HCT116 (cell line): ENCODE measurements at regions not wholly inside any gene's neighbourhood (a gene's known extent, or its start where the extent isn't known, plus 50 kb on each side); places are given as distances from the start of the nearest gene placed in this dataset.

Source experiments
- ATAC-seq: fragments of 200-7000 bp; cut with Tn5 transposase; 2 replicates; pipeline ENCODE4 v1.9.1; 2020; ENCODE audit warnings: mild to moderate bottlenecking, moderate library complexity
- BruUV-seq: library from RNA; stranded (reverse); fragments of 400-500 nt; replicated peaks from 2 replicates; lab custom pipeline; 2021; lab: Mats Ljungman, UMichigan
- CTCF ChIA-PET: fragments of 300-600 bp; sonication (Branson Sonifier 250); formaldehyde crosslinking; loops from one replicate; lab custom pipeline; 2021; ENCODE audit warnings: antibody characterized with exemption; lab: Charles Lee
- POLR2A ChIA-PET: fragments of 300-600, 350-600 bp; sonication (Branson Sonifier 250); formaldehyde crosslinking; loops from one replicate; lab custom pipeline; 2021; ENCODE audit warnings: antibody characterized with exemption; lab: Charles Lee
- RAD21 ChIA-PET, 2 experiments: fragments of 300-600 bp; sonication (Branson Sonifier 250); formaldehyde crosslinking; loops; one replicate each; lab custom pipeline; 2023; ENCODE audit warnings: low total read pairs in 2 of 2; ENCODE audit not compliant: uncharacterized antibody in 2 of 2, unreplicated experiment in 2 of 2, low non-redundant PET in 1 of 2; lab: Charles Lee
- DNase-seq: peaks from one replicate; pipeline ENCODE4 v3.0.0-alpha.2; 2010; ENCODE audit warnings: low read depth, low spot score
- H2AFZ ChIP-seq: fragments of 200-600 bp; shearing (Covaris generic), sonication (generic); 2 replicates; pipeline ENCODE4 v1.6.1; 2017; ENCODE audit warnings: low read depth, mixed run types, mixed read lengths, antibody characterized with exemption, low read length; ENCODE audit not compliant: poor library complexity, severe bottlenecking
- H3K27ac ChIP-seq: 2 replicates; pipeline ENCODE4 v1.5.1; 2012; ENCODE audit warnings: low read depth, low read length
- H3K27me3 ChIP-seq: fragments of 200-600 bp; sonication (generic); 2 replicates; pipeline ENCODE4 v1.6.1; 2016; ENCODE audit warnings: mixed run types, low read length, mixed read lengths; ENCODE audit not compliant: insufficient read depth
- H3K36me3 ChIP-seq, 2 experiments: fragments of 200-500 bp in 1 of 2; fragments of 200-600 bp in 1 of 2; sonication (Bioruptor generic) in 1 of 2; sonication (generic) in 1 of 2; 2 replicates each; pipeline versions ENCODE4 v1.5.1 to v1.6.1; 2014 to 2016; ENCODE audit warnings: low read length in 2 of 2, inconsistent platforms in 1 of 2, mixed read lengths in 1 of 2, mixed run types in 1 of 2; ENCODE audit not compliant: insufficient read depth in 2 of 2, control insufficient read depth in 1 of 2
- H3K4me1 ChIP-seq, 2 experiments: fragments of 200-600 bp in 1 of 2; sonication (generic) in 1 of 2; 2 replicates each; pipeline versions ENCODE4 v1.5.1 to v1.6.1; 2012 to 2017; ENCODE audit warnings: low read length in 2 of 2, inconsistent platforms in 1 of 2, mild to moderate bottlenecking in 1 of 2, mixed read lengths in 1 of 2, mixed run types in 1 of 2, moderate library complexity in 1 of 2; ENCODE audit not compliant: insufficient read depth in 2 of 2, control insufficient read depth in 1 of 2
- H3K4me2 ChIP-seq: fragments of 200-600 bp; sonication (generic); 2 replicates; pipeline ENCODE4 v1.6.1; 2017; ENCODE audit warnings: mixed run types, low read length, mixed read lengths
- H3K4me3 ChIP-seq, 2 experiments: fragments of 200-600 bp in 1 of 2; sonication (generic) in 1 of 2; replicated peaks in 1 of 2; 2 replicates each; pipeline ENCODE4 v1.5.1; 2011 to 2016; ENCODE audit warnings: low read length in 2 of 2, control low read depth in 1 of 2, low read depth in 1 of 2, mild to moderate bottlenecking in 1 of 2, mixed read lengths in 1 of 2, mixed run types in 1 of 2
- H3K79me2 ChIP-seq: fragments of 200-600 bp; sonication (generic); 2 replicates; pipeline ENCODE4 v1.6.1; 2017; ENCODE audit warnings: mild to moderate bottlenecking, mixed run types, low read length, moderate library complexity, mixed read lengths; ENCODE audit not compliant: insufficient read depth
- H3K9ac ChIP-seq: fragments of 200-600 bp; sonication (generic); 2 replicates; pipeline ENCODE4 v1.6.1; 2016; ENCODE audit warnings: low read length, mixed read lengths
- H3K9me2 ChIP-seq: fragments of 200-600 bp; sonication (generic), shearing (Covaris generic); 2 replicates; pipeline ENCODE4 v1.6.1; 2017; ENCODE audit warnings: mixed run types, mild to moderate bottlenecking, moderate library complexity; ENCODE audit not compliant: insufficient read depth
- H3K9me3 ChIP-seq, 2 experiments: fragments of 200-500 bp in 1 of 2; fragments of 200-600 bp in 1 of 2; sonication (Bioruptor generic) in 1 of 2; sonication (generic) in 1 of 2; 2 replicates each; pipeline ENCODE4 v1.6.1; 2014 to 2017; ENCODE audit warnings: low read length in 2 of 2, mixed read lengths in 2 of 2, inconsistent platforms in 1 of 2, low read depth in 1 of 2, mild to moderate bottlenecking in 1 of 2, mixed run types in 1 of 2, moderate library complexity in 1 of 2; ENCODE audit not compliant: control insufficient read depth in 1 of 2, insufficient read depth in 1 of 2
- H4K20me1 ChIP-seq: fragments of 200-600 bp; sonication (generic), shearing (Covaris generic); 2 replicates; pipeline ENCODE4 v1.6.1; 2017; ENCODE audit warnings: mixed run types, mild to moderate bottlenecking, moderate library complexity; ENCODE audit not compliant: insufficient read depth
- CTCF ChIP-seq, 3 experiments: fragments of 200-600 bp in 1 of 3; sonication (generic) in 1 of 3; IDR thresholded peaks in 2 of 3; conservative IDR thresholded peaks in 1 of 3; 2 replicates each; pipeline ENCODE4 v1.5.1; 2012 to 2017; ENCODE audit warnings: low read depth in 2 of 3, low read length in 2 of 3, antibody characterized with exemption in 1 of 3, borderline replicate concordance in 1 of 3, control low read depth in 1 of 3, mild to moderate bottlenecking in 1 of 3, mixed read lengths in 1 of 3, mixed run types in 1 of 3, moderate library complexity in 1 of 3; ENCODE audit not compliant: insufficient read depth in 1 of 3
- ELF1 ChIP-seq: IDR thresholded peaks from 2 replicates; pipeline ENCODE4 v1.6.1; 2012; ENCODE audit warnings: low read depth, borderline replicate concordance
- EZH2 ChIP-seq: fragments of 200-600 bp; sonication (generic); IDR thresholded peaks from 2 replicates; pipeline ENCODE4 v1.6.1; 2017; ENCODE audit warnings: antibody characterized with exemption, mixed run types
- EZH2phosphoT487 ChIP-seq: fragments of 200-600 bp; IDR thresholded peaks from 2 replicates; pipeline ENCODE4 v1.6.1; 2018; ENCODE audit warnings: antibody characterized with exemption, borderline replicate concordance
- JUND ChIP-seq: IDR thresholded peaks from 2 replicates; pipeline ENCODE4 v1.6.1; 2012
- MAX ChIP-seq: IDR thresholded peaks from 2 replicates; pipeline ENCODE4 v1.6.1; 2012
- POLR2A ChIP-seq: IDR thresholded peaks from 2 replicates; pipeline ENCODE4 v1.7.0; 2011; ENCODE audit warnings: borderline replicate concordance; ENCODE audit not compliant: insufficient read depth, insufficient read length; ENCODE audit errors: extremely low read depth
- RAD21 ChIP-seq: IDR thresholded peaks from 2 replicates; pipeline ENCODE4 v1.6.1; 2012; ENCODE audit warnings: low read depth, mild to moderate bottlenecking
- SRF ChIP-seq: IDR thresholded peaks from 2 replicates; pipeline ENCODE4 v1.6.1; 2012; ENCODE audit warnings: low read depth
- TCF7L2 ChIP-seq: IDR thresholded peaks from 2 replicates; pipeline ENCODE4 v1.7.0; 2011; ENCODE audit warnings: borderline replicate concordance, inconsistent platforms; ENCODE audit not compliant: insufficient read depth, insufficient read length; ENCODE audit errors: extremely low read depth
- YY1 ChIP-seq: IDR thresholded peaks from 2 replicates; pipeline ENCODE4 v1.6.1; 2011; ENCODE audit warnings: low read length, low read depth, moderate library complexity, mild to moderate bottlenecking; ENCODE audit not compliant: insufficient replicate concordance; ENCODE audit errors: extremely low read depth
- ZBTB33 ChIP-seq: IDR thresholded peaks from 2 replicates; pipeline ENCODE4 v1.6.1; 2011; ENCODE audit warnings: mild to moderate bottlenecking, low read length, moderate library complexity; ENCODE audit not compliant: insufficient replicate concordance; ENCODE audit errors: extremely low read depth
- ZFX ChIP-seq: fragments of 450-650 bp; IDR thresholded peaks from 2 replicates; pipeline ENCODE4 v1.6.1; 2017
- ZNF274 ChIP-seq: fragments of 200-500 bp; sonication (Bioruptor generic); IDR thresholded peaks from 2 replicates; pipeline ENCODE4 v1.6.1; 2014; ENCODE audit warnings: mild to moderate bottlenecking, low read depth, low read length, inconsistent platforms
- intact Hi-C: fragments of 100-400 bp; cut with micrococcal nuclease; formaldehyde crosslinking; loops from 2 replicates; pipeline ENCODE4 v1.10.0; 2022
- TF ChIP-seq, protein P1 (sequence below): IDR thresholded peaks from 2 replicates; pipeline ENCODE4 v1.6.1; 2012

- RAD21 ChIA-PET = no interaction called here
- intact Hi-C loops = no loop called here
- Histone ChIP-seq H3K27me3 (no peaks in the 10 kb centered on the region), H4K20me1 (no peaks in the 10 kb centered on the region), H3K4me3 (no peak overlapping the region), H3K9ac (no peak overlapping the region), H3K9me2 (no peaks in the 10 kb centered on the region), H3K27ac (no peak overlapping the region), H3K79me2 (no peaks in the 10 kb centered on the region), H2AFZ (no peak overlapping the region), H3K4me1 (no peaks in the 10 kb centered on the region), H3K4me2 (no peak overlapping the region), H3K36me3 (no peaks in the 10 kb centered on the region), H3K9me3 (no peaks in the 10 kb centered on the region)
- ATAC-seq (no peak), DNase-seq (no peak)
- POLR2A ChIA-PET = no interaction called here
- BruUV-seq = no TSS peak
- CTCF ChIA-PET = no interaction called here
- TF ChIP-seq ELF1 = no peak
- no peak for TF ChIP-seq TCF7L2
- no peak for TF ChIP-seq YY1
- TF ChIP-seq ZNF274 = no peak
- no peak for TF ChIP-seq ZBTB33
- TF ChIP-seq EZH2phosphoT487 = no peak
- TF ChIP-seq RAD21 = no peak
- TF ChIP-seq ZFX = no peak
- no peak for TF ChIP-seq MAX
- no peak for TF ChIP-seq EZH2
- no peak for TF ChIP-seq SRF
- TF ChIP-seq POLR2A = no peak
- no peak for TF ChIP-seq JUND
- TF ChIP-seq, protein P1, sequence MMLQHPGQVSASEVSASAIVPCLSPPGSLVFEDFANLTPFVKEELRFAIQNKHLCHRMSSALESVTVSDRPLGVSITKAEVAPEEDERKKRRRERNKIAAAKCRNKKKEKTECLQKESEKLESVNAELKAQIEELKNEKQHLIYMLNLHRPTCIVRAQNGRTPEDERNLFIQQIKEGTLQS = no peak
- TF ChIP-seq CTCF (IDR thresholded peaks at IDR 0.05 in 2 of 3, conservative IDR thresholded peaks at IDR 0.05 in 1 of 3; ENCODE audit: borderline replicate concordance in 1 of 3, insufficient read depth in 1 of 3, low read depth in 2 of 3, low read length in 2 of 3) = no peak
Observed at GRCh38 chrY:8655017-8655416, 682.2 kb upstream of the TSPY4 start.
